ENCODE measurements at regions not wholly inside any gene's neighbourhood (a gene's known extent, or its start where the extent isn't known, plus 50 kb on each side); places are given as distances from the start of the nearest gene placed in this dataset.

DNA sequence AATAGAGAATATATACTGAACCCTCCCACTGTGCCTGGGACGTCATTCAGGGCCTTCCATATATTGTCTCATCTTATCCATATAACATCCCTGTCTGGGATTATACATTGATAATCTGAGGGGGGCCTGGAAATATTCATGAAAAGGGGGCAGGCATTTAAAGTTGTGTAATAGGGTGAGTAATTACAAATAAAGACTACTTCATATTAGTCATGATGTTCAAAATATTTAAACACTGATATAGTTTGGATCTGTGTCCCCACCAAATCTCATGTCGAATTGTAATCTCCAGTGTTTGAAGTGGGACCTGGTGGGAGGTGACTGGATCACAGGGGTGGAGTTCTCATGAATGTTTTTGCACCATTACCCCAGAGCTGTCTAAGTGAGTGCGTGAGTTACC lies 97.8 kb downstream of the AQP9 start:
- DNase-seq (ENCODE audit: low spot score): no peak

DNA sequence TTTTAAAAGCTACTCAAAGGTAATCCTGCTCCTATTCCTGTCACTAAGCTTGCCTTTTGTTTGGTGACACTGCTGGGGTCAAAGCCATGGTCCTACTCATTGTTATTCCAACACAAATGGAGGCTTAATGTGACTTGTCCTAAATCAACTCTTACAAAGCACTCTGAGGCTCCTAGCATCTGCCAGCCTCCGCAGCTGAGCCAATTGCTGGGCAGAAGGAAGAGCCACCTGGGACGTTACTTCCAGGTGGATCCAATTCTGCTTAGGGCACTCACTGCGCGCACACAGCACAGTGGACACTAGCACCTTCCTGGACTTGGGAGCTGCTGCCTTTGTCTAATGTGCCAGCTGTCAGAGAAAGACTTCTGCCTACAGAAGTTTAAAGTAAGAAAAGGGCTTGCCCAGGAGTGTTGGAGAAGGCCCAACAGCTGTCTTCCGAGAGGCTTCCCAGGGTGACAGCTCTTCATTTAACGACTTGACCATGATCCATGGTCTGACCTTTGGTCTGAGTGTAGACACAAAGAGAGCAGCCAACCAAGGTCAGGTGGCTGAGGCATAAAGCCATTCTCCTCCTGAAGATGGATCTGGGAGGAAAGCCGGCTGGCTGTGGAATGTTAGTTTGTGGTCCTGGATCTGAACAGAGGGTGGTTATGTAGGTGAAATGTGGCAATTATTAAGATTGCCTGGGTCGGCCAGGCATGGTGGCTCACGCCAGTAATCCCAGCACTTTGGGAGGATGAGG lies 102.2 kb downstream of the AQP9 start:
- no peak for DNase-seq (ENCODE audit: low spot score)

DNA sequence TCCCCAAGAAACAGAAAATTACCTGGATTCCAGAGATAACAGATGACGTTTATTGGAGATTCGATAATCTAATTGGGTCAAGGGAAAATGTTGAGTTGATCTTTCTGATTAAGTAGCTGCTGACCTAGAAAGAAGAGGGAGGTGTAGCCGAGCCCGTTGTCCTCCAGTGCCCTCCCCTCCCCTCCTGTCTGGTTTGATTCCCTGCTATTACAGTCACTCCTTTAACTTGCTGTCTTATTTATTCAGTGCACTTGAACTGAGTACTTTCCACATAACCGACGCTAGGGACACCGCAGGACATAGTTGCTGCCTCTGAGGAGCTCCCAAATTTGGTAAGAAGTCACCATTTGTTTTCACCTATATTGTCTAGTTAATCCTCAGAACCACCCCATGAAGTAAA lies 103.7 kb downstream of the AQP9 start:
- no peak for DNase-seq (ENCODE audit: low spot score)

DNA sequence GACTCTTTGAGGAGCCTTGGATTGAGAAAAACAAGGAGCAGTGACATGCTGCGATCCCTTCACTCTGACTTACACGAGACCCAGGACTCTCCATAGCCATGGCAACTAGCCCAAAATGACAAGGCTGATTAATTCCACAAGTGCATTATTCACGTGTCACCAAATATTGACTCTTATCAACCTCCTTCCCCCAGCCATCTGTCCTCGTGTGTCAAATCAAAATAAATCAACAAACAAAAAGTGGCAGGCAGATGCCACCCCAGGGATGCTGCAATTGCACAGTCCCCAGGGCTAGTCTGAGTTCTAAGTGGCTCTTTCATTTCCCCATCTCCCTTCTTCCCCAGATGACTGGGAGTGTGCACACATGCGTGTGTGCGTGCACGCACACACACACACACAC lies 104.9 kb downstream of the AQP9 start:
- no peak for DNase-seq (ENCODE audit: low spot score)

DNA sequence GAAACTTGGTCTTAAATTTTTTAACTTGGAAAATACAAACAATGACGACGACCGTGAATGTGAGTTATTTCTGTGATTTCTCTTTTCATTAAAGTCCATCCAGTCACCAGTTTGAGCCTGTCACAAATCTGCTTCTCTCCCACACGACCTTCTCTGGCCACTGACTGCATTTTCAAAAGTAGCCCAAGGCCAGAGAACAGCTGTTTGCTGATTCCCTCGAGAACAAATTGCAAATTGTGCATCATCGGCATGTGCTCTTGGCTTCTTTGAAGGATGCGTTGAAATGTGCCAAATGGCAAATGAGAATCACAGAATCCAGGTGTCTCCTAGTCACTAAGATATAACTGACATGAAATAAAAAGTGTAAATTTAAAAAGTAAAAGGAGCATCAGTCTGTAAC lies 106.4 kb downstream of the AQP9 start:
- no peak for DNase-seq (ENCODE audit: low spot score)

DNA sequence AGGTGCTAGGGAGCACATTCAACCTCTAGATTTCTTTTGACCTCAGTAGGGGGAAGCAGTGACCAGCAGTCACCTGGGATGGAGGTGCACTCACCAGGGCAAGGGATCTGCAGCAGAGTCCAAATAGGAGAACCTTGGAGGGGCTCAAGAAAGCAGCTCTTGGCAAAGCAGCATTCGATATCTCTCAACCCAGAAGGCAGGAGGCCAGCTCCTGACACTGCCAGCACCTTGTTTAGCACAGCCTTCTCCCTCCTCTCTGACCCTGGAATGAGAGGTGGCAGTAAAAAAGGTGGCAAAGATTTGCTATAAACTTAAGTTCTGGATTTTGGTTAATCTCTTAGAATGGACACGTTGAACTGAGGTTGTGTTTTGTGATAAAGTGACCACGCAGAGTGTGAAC lies 107.9 kb downstream of the AQP9 start:
- no peak for DNase-seq (ENCODE audit: low spot score)

DNA sequence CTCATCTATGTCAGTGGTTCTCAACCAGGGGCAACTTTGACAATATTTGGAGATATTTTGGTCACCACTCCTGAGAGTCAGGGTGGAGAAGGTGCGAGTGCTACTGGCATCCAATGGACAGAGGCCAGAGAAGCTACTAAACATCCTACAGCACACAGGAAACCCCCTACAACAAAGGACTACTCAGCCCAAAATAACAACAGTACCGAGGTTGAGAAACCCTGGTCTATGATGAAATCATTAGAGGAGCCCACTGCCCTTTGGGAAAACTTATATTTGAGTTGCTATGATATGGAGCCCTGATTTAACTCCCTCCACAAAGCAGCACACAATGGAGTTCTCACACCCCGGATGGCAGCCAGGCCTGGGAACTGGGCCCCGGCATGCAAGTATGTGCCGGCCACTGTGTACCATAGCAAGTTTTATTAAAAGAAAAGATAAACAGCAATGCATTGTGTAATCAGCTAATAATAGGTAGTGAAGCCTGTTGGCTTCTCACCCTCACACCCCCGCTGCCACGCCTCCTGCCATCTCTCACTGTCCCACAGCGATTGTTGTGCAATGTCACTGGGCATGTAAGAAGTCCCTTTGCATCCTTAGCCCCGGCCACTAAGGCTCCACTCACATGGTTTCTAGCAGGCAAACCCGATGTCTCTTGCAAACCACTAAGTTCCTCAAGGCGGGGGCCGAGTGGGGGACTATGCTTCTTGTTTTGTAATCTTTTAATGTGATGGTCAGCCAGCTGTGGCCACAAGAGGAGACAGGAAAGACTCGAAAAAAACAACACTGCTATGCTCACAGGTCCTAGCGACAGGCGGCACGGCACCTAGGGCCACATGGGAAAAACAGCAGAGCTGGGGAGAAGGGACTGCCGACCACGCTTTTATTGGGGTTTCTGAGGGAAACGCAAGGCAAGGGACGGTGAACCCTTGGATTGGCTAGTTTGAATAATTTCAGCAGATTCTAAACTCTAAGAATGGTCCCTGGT lies 110.0 kb downstream of the AQP9 start:
- DNase-seq (ENCODE audit: low spot score): no peak

DNA sequence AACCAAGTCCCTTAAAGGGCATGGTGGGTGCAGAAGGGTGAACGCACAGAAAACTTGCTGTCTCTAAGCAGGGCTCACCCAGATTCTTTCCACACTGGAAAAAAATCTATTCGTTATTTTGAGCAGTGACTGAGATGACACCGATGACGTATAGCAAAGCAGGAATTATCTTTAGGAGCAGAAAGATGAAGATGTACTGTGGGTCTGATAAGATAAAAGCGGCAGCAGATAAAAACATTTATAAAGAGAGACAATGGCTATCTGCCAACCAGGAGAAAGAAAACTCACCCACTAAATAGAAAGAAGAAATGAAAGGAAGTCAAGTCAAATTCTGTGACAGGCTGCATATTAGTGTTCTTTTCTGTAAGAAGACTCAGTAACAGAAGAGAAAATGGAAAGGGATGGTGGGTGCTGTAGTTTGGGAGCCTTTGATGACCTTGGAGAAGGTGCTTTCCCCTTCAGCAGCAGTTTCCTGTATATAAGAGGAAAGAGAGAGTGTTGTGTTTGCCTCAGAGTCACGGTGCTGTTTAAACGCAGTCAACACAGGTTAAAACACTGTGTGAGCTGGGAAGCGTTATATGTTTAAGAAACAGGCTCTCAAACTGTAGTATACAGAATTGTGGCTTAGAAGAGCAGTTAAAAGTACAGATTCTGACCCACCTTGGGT lies 111.6 kb downstream of the AQP9 start:
- DNase-seq (ENCODE audit: low spot score): no peak

DNA sequence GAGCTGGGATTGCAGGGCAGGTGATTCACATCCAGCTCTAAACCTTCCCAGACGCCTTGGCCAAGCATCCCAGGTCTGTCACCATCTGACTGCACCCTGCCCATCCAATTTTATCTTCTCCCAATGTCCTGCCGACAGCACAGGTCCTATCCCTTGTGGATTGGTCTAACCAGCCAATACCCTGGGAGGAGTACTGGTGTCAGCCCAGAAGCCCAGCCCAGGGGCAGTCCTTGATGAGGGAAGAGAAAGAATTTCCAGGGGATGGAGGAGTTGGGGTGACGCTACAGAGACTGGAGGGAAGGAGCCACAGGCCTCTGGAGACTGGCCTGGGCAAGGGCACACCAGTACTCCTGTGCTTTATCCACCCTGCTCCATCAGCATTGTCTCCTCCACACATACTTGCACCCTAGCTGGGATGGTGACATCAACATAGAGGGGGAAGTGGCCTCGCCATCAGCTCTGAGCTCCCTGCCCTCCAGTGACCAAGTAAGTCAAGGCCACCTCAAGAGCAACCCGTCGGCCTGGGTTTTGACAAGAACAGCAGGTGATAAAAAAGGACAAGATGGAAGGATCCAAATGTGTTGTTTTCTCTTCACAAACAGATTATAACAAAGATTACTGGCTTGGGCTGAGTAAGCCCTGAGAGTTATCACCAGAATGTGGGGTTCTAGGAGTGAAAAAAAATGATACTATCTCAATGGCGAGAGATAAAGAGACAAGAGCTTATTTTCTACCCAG lies 114.6 kb downstream of the AQP9 start:
- no peak for DNase-seq (ENCODE audit: low spot score)

DNA sequence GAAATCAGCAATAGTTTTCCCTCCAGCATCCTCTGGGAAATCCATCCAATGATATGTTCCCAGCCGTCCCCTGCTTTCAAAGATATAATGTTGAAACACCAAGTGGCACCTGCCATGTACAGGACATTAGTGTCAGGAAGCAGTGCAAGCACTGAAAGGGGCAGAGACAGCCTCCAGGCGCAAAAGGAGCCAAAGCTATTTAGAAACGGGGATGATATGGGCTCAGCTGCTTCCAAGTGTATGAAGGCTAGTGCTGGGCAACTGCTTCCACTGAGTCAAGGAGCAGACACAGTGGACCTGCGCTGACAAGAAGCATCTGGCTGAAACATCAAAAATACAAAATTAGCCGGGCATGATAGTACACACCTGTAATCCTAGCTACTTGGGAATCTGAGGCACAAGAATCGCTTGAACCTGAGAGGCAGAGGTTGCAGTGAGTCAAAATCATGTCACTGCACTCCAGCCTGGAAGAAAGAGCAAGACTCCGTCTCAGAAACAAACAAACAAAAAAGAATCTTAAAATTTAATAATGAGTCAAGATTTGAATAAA lies 119.7 kb downstream of the AQP9 start:
- no peak for DNase-seq (ENCODE audit: low spot score)

DNA sequence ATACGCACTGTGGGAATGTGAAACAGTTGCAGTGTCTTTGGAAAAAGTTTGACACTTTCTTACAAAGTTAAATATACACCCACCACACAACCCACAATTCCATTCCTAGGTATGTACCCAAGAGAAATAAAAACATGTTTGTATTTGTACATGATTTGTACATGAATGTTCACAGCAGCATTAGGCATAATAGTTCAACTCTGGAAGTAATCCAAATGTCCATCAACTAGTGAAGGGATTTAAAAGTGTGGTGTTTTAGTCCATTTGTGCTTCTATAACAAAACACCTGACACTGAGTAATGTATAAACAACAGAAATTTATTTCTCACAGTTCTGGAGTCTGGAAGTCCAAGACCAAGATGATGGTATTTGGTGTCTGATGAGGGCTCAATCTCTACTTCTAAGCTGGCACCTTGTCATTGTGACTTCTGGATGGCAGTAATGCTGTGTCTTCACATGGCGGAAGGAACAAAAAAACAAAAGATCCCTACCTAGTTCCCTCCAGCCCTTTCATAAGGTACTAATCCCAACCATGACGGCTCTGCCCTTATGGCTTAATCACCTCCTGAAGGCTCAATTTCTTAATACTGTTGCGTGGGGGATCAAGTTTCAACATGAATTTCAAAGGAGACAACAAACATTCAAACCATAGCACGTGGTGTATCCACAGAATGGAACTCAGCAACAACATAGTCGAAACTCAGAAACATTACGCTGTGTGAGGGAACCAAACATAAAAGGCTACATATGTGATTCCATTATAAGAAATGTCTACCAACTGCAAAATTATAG lies 120.5 kb downstream of the AQP9 start:
- no peak for DNase-seq (ENCODE audit: low spot score)

DNA sequence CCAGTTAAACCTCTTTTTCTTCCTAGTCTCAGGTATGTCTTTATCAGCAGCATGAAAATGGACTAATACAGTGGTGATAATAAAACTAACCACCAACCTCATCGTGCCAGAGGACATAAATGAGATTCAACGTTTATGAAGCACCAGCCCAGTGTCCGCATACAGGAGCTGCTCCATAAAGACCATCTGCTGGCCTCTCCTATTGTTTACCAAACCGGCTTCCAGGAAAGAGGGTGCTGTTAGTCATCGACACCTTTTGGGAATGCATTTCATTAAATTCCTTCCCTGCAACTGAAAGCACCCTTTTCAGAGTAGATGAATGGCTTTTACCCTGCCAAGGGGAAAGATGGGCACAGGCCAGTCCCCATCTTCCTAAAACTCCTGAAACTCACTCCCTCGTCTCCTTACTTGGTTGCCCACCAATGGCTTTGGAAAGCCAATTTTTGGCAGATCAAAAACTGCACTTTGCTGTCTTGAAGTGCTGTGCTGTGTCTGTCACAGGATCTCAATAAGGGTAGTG lies 122.1 kb downstream of the AQP9 start:
- no peak for DNase-seq (ENCODE audit: low spot score)

DNA sequence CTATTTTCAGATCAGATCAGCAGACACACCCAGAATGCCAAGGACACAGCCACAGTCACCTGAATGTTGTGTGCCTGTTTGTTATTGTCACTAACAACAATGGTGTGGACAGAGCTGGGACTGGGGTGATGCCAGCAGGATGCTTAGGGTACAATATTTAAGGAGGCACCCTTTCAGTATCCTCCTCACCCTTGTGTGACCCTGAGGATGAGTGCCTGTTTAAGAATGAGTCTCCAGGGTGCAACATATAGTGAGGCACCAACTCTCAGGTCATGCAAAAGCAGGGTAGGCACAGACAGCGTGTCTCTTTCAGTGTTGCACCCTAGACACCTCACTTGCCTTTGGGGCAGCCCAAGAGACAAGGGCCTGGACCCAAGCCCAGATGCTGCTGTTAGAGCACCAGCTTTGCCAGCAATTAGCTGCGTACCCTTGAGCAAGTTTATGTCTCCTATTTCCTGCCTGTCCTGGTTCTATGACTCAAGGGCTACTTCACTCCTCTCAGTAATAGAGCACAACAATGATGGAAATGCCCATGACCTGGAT lies 122.6 kb downstream of the AQP9 start:
- DNase-seq (ENCODE audit: low spot score): no peak

DNA sequence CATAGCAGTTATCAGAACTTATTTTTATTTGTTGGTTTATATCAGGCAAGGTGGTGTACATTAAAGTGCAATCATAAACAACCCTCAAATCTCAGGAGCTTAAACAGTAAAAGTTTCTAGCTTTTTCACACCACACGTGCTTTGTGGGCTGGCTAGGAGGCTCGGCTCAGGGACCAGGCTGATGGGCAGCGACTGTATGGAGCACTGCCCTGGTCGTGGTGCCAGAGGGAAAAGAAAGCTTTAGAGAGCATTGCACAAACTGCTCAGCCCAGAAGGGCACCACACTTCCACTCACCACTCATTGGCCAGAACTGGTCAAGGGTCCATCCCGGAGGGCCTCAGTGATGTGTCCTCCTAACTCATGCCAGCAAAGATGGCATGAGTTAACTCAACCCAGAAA lies 123.2 kb downstream of the AQP9 start:
- no peak for DNase-seq (ENCODE audit: low spot score)

DNA sequence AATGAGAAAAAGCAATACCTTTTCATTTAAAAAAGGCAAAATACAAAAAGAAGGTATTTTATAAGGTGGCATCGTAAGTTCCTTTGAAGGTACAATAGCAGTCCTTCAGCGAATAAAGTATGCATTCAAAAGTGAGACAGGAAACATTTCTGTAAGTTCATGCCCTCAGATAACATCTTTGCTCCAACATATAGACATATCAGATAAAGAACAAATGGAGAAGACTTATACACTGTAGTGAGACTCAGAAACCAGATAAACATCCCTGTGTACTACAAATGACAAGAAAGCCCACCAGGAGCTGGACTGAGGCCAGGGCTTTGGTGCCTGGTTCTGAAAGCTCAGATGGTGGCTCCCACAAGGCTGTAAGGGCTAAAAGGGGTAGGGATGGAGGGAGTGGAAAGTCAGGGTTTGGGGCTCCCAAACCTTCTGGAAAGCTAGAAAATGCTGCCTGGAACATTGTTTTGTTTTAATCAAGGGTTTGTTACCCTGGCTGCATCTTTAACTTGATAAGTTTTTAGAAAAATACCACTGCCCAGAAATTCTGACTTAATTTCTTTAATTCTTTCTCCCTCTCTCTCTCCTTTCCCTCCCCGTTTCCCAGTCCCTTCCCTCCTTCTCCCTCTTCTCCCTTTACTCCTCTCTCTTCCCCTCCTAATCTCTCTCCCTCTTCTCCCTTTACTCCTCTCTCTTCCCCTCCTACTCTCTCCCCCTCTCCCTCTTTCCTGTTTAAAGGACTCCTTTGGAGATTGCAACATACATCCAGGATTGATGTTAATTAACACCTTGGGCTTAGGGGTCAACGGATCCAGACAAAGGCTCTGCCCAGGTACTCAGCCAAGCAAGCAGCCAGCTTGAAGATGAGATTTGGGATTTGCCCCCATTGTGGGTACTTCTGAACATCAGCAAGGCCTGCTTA lies 126.1 kb downstream of the AQP9 start:
- DNase-seq (ENCODE audit: low spot score): no peak

DNA sequence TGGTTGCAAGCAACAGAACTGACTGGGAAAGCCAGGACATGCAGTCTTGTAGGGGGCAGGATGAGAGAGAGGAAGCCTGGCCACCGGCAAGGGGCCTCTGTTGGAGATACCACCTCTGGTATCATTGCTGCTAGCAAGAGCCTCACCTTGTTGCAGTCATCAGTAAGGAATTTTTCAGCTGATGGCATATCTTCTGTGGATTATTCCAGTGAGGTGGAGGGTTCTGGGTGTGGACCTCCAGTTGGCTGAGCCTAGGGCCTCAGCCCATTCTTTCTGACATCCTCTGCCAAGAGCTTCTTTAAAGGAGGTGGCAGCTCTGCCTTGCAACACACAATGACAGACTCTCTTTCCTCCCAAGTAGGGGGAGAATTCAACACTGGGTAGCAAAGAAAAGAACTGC lies 128.9 kb downstream of the AQP9 start:
- no peak for DNase-seq (ENCODE audit: low spot score)

DNA sequence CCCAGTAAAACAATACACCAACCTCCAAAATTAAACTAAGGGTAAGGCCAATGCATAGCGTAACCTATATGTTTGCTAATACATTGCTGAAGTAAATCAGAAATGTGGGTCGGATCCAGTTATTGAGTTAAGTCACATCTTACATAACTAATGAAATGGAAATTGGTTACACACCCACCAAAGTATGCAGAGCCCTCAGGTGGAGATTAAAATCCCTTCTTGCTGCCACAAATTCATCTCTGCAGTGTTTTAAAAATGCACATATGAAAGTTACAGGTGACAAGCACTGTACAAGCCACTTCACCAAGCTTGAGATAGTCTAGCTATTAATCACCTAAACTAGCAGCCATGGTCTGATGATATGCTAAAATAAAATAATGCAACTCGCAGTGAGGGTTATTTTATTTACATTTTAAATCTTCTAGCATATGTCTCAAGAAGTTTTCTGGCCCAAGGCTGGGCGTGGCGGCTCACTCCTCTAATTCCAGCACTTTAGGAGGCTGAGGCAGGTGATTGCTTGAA lies 130.6 kb downstream of the AQP9 start:
- no peak for DNase-seq (ENCODE audit: low spot score)

DNA sequence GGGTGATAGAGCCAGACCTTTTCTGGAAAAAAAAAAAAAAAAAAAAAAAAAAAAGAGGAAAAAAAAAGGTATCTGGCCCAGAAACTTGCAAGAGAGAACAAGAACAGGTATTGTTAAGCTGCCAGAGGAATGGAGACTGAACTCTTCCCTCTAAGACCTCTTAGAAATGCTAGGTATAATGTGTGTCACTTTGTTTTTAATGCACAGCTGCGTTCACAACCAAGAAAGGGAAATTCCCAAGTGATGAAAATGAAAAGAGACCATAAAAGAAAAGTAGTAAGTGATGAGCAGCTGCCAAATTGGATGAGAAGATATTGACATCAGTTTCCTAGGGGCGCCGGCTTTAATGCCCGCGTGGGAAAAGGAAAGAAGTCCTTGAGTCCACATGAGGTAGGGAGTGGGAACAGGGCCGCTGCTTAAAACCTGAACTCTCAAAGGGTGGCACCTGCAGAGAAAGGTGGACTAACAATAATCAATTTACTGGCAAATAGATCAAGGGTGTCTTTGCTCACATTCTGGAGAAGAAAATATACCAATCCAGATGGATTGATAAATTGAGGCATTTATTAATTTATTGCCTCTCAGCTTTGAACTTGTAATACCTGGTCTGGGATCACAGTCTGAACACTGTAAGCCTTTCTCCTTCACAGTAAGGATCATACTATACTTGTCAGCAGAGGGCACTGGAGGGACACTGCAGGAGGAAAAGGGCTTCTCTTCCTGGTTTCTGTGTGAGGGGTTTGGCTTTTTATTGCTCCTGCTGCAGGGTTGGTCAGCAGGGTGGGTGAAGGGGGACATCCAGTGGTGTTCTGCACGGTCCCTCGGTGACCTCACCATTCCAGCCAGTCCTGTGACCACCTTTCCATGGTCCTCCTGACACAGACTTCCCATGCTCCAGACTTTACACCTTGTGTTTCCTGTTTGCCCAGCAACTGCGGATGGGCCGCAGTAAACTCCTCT lies 131.6 kb downstream of the AQP9 start:
- peak; percentile 45 for DNase-seq (ENCODE audit: low spot score)

Data from RKO (cell line).